Testis (tissue), 2 donors: ENCODE measurements at regions not wholly inside any gene's neighbourhood (a gene's known extent, or its start where the extent isn't known, plus 50 kb on each side); places are given as distances from the start of the nearest gene placed in this dataset.

Source experiments
- POLR2A ChIP-seq: fragments of 450-650 bp; IDR thresholded peaks from one replicate; pipeline ENCODE4 v1.6.1; 2017; ENCODE audit warnings: antibody characterized with exemption, mild to moderate bottlenecking, moderate library complexity
- TF ChIP-seq, protein P1 (sequence below), 3 experiments: fragments of 450-650 bp in 2 of 3; fragments of 200-600 bp in 1 of 3; sonication (generic) in 1 of 3; IDR thresholded peaks; one replicate each; pipeline ENCODE4 v1.5.1; 2016 to 2019; ENCODE audit warnings: antibody characterized with exemption in 3 of 3, mild to moderate bottlenecking in 2 of 3, moderate library complexity in 1 of 3

DNA sequence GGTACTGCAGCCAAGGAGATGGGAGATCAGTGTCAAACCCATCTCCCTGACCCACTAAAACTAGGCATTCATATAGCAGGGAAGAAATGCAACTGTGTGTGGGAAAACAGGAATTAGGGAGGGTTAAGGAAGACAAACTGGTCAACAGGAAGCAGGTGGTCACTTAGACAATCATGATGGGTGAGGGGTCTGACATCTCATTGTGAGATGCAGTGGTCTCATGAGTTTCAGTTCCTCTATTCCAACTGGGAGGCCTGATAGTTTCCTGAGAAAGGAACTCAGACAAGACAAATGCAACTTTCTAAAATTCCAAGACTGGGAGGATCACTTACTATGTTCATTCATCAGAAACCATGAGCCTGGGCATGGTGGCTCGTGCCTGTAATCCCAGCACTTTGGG, 361.4 kb upstream of the C16orf82 start:
- TF ChIP-seq, protein P1, sequence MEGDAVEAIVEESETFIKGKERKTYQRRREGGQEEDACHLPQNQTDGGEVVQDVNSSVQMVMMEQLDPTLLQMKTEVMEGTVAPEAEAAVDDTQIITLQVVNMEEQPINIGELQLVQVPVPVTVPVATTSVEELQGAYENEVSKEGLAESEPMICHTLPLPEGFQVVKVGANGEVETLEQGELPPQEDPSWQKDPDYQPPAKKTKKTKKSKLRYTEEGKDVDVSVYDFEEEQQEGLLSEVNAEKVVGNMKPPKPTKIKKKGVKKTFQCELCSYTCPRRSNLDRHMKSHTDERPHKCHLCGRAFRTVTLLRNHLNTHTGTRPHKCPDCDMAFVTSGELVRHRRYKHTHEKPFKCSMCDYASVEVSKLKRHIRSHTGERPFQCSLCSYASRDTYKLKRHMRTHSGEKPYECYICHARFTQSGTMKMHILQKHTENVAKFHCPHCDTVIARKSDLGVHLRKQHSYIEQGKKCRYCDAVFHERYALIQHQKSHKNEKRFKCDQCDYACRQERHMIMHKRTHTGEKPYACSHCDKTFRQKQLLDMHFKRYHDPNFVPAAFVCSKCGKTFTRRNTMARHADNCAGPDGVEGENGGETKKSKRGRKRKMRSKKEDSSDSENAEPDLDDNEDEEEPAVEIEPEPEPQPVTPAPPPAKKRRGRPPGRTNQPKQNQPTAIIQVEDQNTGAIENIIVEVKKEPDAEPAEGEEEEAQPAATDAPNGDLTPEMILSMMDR (IDR thresholded peaks at IDR 0.05): no peak
- TF ChIP-seq POLR2A: no peak
